ENCODE measurements at regions not wholly inside any gene's neighbourhood (a gene's known extent, or its start where the extent isn't known, plus 50 kb on each side); places are given as distances from the start of the nearest gene placed in this dataset.

DNA sequence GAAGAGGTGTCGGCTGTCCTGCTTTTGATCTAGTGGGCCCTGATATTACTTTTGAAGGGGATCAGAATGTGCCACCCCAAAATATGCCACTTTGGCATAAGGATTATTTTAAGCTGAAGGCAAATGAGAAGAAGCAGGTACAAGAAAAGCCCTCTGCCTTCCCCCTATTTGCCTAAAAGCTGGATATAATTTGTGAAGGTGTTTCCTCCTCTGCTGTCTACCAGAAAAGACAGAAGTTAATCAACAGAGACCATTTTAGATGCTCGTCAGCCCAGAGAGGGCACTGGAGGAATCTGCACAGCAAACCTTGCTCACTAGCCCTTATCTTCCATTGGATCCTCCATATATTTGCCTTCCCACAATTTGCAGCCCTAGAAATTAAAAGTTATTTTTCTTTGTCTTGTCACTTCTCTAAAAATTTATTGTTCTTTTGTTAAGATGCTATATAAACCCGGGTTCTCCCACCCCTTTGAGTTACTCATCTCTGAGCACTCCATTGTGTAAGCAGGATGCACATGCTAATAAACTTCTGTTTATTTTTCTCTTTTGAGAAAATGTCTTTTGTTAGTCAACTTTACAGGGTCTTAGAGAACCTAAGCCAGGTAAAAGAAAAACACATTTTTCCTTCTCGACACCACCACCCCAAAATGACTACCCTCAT lies 163.2 kb upstream of the SLC1A4 start:
- TF ChIP-seq ZBTB7A (IDR thresholded peaks at IDR 0.05; ENCODE audit: low read depth) (no peak), TEAD4 (IDR thresholded peaks at IDR 0.05) (no peak), FOXM1 (IDR thresholded peaks at IDR 0.05; ENCODE audit: borderline replicate concordance, low read depth) (no peak), YY1 (IDR thresholded peaks at IDR 0.05; ENCODE audit: low read depth) (no peak), EGR1 (IDR thresholded peaks at IDR 0.05) (no peak), EP300 (IDR thresholded peaks at IDR 0.05; ENCODE audit: borderline replicate concordance) (no peak), TCF12 (IDR thresholded peaks at IDR 0.05; ENCODE audit: low read depth) (no peak), CEBPB (IDR thresholded peaks at IDR 0.05) (no peak), CREB1 (IDR thresholded peaks at IDR 0.05; ENCODE audit: low read depth) (no peak), NFIC (IDR thresholded peaks at IDR 0.05) (no peak), TAF1 (IDR thresholded peaks at IDR 0.05; ENCODE audit: low read depth) (no peak)
- TF ChIP-seq, protein P1, sequence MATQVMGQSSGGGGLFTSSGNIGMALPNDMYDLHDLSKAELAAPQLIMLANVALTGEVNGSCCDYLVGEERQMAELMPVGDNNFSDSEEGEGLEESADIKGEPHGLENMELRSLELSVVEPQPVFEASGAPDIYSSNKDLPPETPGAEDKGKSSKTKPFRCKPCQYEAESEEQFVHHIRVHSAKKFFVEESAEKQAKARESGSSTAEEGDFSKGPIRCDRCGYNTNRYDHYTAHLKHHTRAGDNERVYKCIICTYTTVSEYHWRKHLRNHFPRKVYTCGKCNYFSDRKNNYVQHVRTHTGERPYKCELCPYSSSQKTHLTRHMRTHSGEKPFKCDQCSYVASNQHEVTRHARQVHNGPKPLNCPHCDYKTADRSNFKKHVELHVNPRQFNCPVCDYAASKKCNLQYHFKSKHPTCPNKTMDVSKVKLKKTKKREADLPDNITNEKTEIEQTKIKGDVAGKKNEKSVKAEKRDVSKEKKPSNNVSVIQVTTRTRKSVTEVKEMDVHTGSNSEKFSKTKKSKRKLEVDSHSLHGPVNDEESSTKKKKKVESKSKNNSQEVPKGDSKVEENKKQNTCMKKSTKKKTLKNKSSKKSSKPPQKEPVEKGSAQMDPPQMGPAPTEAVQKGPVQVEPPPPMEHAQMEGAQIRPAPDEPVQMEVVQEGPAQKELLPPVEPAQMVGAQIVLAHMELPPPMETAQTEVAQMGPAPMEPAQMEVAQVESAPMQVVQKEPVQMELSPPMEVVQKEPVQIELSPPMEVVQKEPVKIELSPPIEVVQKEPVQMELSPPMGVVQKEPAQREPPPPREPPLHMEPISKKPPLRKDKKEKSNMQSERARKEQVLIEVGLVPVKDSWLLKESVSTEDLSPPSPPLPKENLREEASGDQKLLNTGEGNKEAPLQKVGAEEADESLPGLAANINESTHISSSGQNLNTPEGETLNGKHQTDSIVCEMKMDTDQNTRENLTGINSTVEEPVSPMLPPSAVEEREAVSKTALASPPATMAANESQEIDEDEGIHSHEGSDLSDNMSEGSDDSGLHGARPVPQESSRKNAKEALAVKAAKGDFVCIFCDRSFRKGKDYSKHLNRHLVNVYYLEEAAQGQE (IDR thresholded peaks at IDR 0.05; ENCODE audit: low read depth): no peak
- TF ChIP-seq, protein P2, sequence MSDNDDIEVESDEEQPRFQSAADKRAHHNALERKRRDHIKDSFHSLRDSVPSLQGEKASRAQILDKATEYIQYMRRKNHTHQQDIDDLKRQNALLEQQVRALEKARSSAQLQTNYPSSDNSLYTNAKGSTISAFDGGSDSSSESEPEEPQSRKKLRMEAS (IDR thresholded peaks at IDR 0.05): no peak
- TF ChIP-seq, protein P3, sequence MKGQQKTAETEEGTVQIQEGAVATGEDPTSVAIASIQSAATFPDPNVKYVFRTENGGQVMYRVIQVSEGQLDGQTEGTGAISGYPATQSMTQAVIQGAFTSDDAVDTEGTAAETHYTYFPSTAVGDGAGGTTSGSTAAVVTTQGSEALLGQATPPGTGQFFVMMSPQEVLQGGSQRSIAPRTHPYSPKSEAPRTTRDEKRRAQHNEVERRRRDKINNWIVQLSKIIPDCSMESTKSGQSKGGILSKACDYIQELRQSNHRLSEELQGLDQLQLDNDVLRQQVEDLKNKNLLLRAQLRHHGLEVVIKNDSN (IDR thresholded peaks at IDR 0.05): no peak

DNA sequence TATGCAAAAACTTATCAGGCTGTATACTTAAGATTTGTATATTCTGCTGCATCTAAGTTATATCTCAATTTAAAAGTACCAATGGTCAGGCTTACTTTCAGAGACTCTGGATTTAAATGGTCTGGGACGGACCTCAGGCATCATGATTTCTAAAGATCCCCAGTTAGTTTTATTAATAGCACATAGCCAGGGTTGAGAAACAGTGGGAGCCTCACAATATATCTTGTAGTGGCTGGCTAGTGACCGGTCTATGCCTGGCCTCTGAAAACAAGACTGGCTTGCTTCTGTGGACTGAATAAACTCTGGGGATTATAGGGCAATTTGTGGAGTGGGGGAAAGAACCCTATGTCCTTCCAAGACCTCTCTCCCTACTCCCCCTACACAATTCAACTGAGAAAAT lies 162.5 kb upstream of the SLC1A4 start:
- TF ChIP-seq FOXM1 (IDR thresholded peaks at IDR 0.05; ENCODE audit: borderline replicate concordance, low read depth) (no peak), EP300 (IDR thresholded peaks at IDR 0.05; ENCODE audit: borderline replicate concordance) (no peak), RAD21 (IDR thresholded peaks at IDR 0.05; ENCODE audit: low read depth) (no peak), CEBPB (IDR thresholded peaks at IDR 0.05) (no peak), TEAD4 (IDR thresholded peaks at IDR 0.05) (no peak), TCF12 (IDR thresholded peaks at IDR 0.05; ENCODE audit: low read depth) (no peak), NFIC (IDR thresholded peaks at IDR 0.05) (no peak), TAF1 (IDR thresholded peaks at IDR 0.05; ENCODE audit: low read depth) (no peak), YY1 (IDR thresholded peaks at IDR 0.05; ENCODE audit: low read depth) (no peak), ZBTB7A (IDR thresholded peaks at IDR 0.05; ENCODE audit: low read depth) (no peak), CREB1 (IDR thresholded peaks at IDR 0.05; ENCODE audit: low read depth) (no peak), EGR1 (IDR thresholded peaks at IDR 0.05) (no peak)
- TF ChIP-seq, protein P1 (IDR thresholded peaks at IDR 0.05; ENCODE audit: low read depth): no peak
- TF ChIP-seq, protein P2 (IDR thresholded peaks at IDR 0.05): no peak
- TF ChIP-seq, protein P3 (IDR thresholded peaks at IDR 0.05): no peak

DNA sequence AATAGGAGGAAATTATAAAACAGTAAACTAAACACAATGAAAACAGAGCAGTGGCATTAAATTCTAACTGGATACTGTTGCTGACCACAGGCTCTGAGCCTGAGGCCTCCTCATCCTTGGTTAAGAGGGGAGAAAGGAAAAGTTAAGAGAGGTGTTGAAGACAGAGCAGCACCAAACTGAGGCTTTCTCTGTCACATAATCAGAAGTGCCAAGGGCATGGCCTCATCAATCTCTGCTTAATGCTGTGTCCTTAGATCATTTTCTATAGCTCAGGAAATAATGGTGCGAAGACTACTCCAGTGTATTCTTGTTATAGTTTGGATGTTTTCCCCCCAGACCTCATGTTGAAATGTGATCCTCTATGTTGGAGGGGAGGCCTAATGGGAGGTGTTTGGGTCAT lies 160.9 kb upstream of the SLC1A4 start:
- TF ChIP-seq, protein P3 (IDR thresholded peaks at IDR 0.05): no peak
- no peak for TF ChIP-seq FOXM1 (IDR thresholded peaks at IDR 0.05; ENCODE audit: borderline replicate concordance, low read depth)

DNA sequence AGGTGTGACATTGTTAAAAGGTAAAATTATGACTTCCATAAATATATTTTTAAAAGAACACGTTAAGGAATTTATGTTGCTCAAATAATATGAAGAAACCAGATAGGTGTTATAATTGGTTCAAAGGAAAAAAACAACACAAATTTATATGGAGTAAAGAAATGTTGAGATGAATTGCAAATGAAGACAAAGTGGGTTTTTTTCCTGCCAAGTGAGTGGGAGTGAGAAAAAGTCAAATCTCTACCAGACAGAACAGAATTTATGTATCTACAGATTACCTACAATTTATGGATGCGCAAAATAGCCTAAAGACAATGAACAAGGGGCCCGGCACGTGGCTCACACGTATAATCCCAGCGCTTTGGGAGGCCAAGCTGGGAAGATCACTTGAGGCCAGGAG lies 159.7 kb upstream of the SLC1A4 start:
- TF ChIP-seq, protein P1 (IDR thresholded peaks at IDR 0.05; ENCODE audit: low read depth): no peak
- TF ChIP-seq RAD21 (IDR thresholded peaks at IDR 0.05; ENCODE audit: low read depth) (no peak), TAF1 (IDR thresholded peaks at IDR 0.05; ENCODE audit: low read depth) (no peak), CREB1 (IDR thresholded peaks at IDR 0.05; ENCODE audit: low read depth) (no peak), NFIC (IDR thresholded peaks at IDR 0.05) (no peak), EGR1 (IDR thresholded peaks at IDR 0.05) (no peak), EP300 (IDR thresholded peaks at IDR 0.05; ENCODE audit: borderline replicate concordance) (no peak), CEBPB (IDR thresholded peaks at IDR 0.05) (no peak), ZBTB7A (IDR thresholded peaks at IDR 0.05; ENCODE audit: low read depth) (no peak), YY1 (IDR thresholded peaks at IDR 0.05; ENCODE audit: low read depth) (no peak), TCF12 (IDR thresholded peaks at IDR 0.05; ENCODE audit: low read depth) (no peak), FOXM1 (IDR thresholded peaks at IDR 0.05; ENCODE audit: borderline replicate concordance, low read depth) (no peak), TEAD4 (IDR thresholded peaks at IDR 0.05) (no peak)
- TF ChIP-seq, protein P2 (IDR thresholded peaks at IDR 0.05): no peak
- TF ChIP-seq, protein P3 (IDR thresholded peaks at IDR 0.05): no peak

Measured in Ishikawa (cell line).